Endothelial cell of umbilical vein (primary cell): ENCODE measurements at regions not wholly inside any gene's neighbourhood (a gene's known extent, or its start where the extent isn't known, plus 50 kb on each side); places are given as distances from the start of the nearest gene placed in this dataset.

ENCODE experiments used
- BruUV-seq: library from RNA; stranded (reverse); fragments of 400-500 nt; replicated peaks from 2 replicates; lab custom pipeline; 2021; lab: Mats Ljungman, UMichigan
- CTCF ChIA-PET: fragments of 300-600, 350-600 bp; sonication (Branson Sonifier 250); formaldehyde crosslinking; loops from one replicate; lab custom pipeline; 2021; ENCODE audit warnings: antibody characterized with exemption, inconsistent platforms; lab: Charles Lee
- POLR2A ChIA-PET: fragments of 300-600, 350-600 bp; sonication (Branson Sonifier 250); formaldehyde crosslinking; loops from one replicate; lab custom pipeline; 2021; ENCODE audit warnings: antibody characterized with exemption, inconsistent platforms; lab: Charles Lee
- DNase-seq: peaks from one replicate; pipeline ENCODE4 v3.0.0-alpha.2; 2011; ENCODE audit warnings: low read depth, low spot score
- FAIRE-seq: peaks from 2 replicates; lab custom pipeline; 2011; peaks lifted over from hg19 to GRCh38; lab: Jason Lieb, UNC
- H2AFZ ChIP-seq: 2 replicates; pipeline ENCODE4 v1.6.0; 2012; ENCODE audit warnings: low read depth, low read length, control low read depth, inconsistent platforms
- H3K27ac ChIP-seq: 2 replicates; pipeline ENCODE4 v1.5.1; 2011; ENCODE audit warnings: low read depth, mild to moderate bottlenecking, control low read depth, low read length, moderate library complexity; ENCODE audit not compliant: insufficient read depth
- H3K27me3 ChIP-seq, 2 experiments: 2 replicates each; pipeline versions ENCODE4 v1.6.0 to v1.6.1; 2011; ENCODE audit warnings: low read length in 2 of 2, mixed read lengths in 1 of 2; ENCODE audit not compliant: control insufficient read depth in 2 of 2, insufficient read depth in 2 of 2
- H3K36me3 ChIP-seq, 2 experiments: 2 replicates in 1 of 2; 3 replicates in 1 of 2; pipeline ENCODE4 v1.5.1; 2011; ENCODE audit warnings: low read length in 2 of 2, mild to moderate bottlenecking in 1 of 2, moderate library complexity in 1 of 2; ENCODE audit not compliant: control insufficient read depth in 2 of 2, insufficient read depth in 2 of 2; ENCODE audit errors: extremely low read depth in 1 of 2
- H3K4me1 ChIP-seq: 3 replicates; pipeline ENCODE4 v1.5.1; 2011; ENCODE audit warnings: mild to moderate bottlenecking, low read length; ENCODE audit not compliant: control insufficient read depth, insufficient read depth; ENCODE audit errors: extremely low read depth
- H3K4me2 ChIP-seq: 2 replicates; pipeline ENCODE4 v1.6.1; 2011; ENCODE audit warnings: low read length, control low read depth, mixed read lengths; ENCODE audit not compliant: insufficient read depth
- H3K4me3 ChIP-seq, 3 experiments: fragments of 200-600 bp in 1 of 3; sonication (generic), shearing (Covaris generic) in 1 of 3; replicated peaks in 1 of 3; 2 replicates each; pipeline ENCODE4 v1.5.1; 2011 to 2016; ENCODE audit warnings: control low read depth in 3 of 3, low read length in 3 of 3, mild to moderate bottlenecking in 2 of 3, inconsistent platforms in 1 of 3, low read depth in 1 of 3, moderate library complexity in 1 of 3; ENCODE audit not compliant: insufficient read depth in 1 of 3
- H3K79me2 ChIP-seq: 2 replicates; pipeline ENCODE4 v1.6.0; 2012; ENCODE audit warnings: low read length, inconsistent platforms; ENCODE audit not compliant: control insufficient read depth, insufficient read depth
- H3K9ac ChIP-seq: replicated peaks from 2 replicates; pipeline ENCODE3; 2011; ENCODE audit warnings: low read length, control low read depth; ENCODE audit not compliant: insufficient read depth; ENCODE audit errors: extremely low read depth
- H3K9me1 ChIP-seq: replicated peaks from 3 replicates; pipeline ENCODE4 v1.6.0; 2011; ENCODE audit warnings: mild to moderate bottlenecking, low read length; ENCODE audit not compliant: control insufficient read depth, insufficient read depth; ENCODE audit errors: extremely low read depth
- H3K9me3 ChIP-seq: replicated peaks from 2 replicates; pipeline ENCODE4 v1.5.1; 2012; ENCODE audit warnings: low read length, inconsistent platforms; ENCODE audit not compliant: control insufficient read depth, insufficient read depth
- H4K20me1 ChIP-seq: replicated peaks from 2 replicates; pipeline ENCODE3; 2011; ENCODE audit warnings: mild to moderate bottlenecking, low read length; ENCODE audit not compliant: control insufficient read depth, insufficient read depth; ENCODE audit errors: extremely low read depth
- CTCF ChIP-seq, 2 donors: IDR thresholded peaks; 1 replicate in 1 of 2; 2 replicates in 1 of 2; pipeline ENCODE4 v1.5.1; 2011; ENCODE audit warnings: low read length in 2 of 2, mild to moderate bottlenecking in 2 of 2, moderate library complexity in 2 of 2, control low read depth in 1 of 2, inconsistent platforms in 1 of 2, low read depth in 1 of 2; ENCODE audit not compliant: insufficient read depth in 1 of 2; ENCODE audit errors: extremely low read depth in 1 of 2
- EZH2 ChIP-seq: IDR thresholded peaks from 2 replicates; pipeline ENCODE4 v1.6.1; 2012; ENCODE audit warnings: borderline replicate concordance, low read depth, mild to moderate bottlenecking, moderate library complexity, low read length, inconsistent platforms; ENCODE audit not compliant: severe bottlenecking
- FOS ChIP-seq: IDR thresholded peaks from 2 replicates; pipeline ENCODE4 v1.6.1; 2011; ENCODE audit warnings: mild to moderate bottlenecking, low read length, moderate library complexity, borderline replicate concordance; ENCODE audit not compliant: insufficient read depth
- GATA2 ChIP-seq: IDR thresholded peaks from 2 replicates; pipeline ENCODE4 v1.7.0; 2011; ENCODE audit warnings: low read depth, mild to moderate bottlenecking, moderate library complexity, mixed read lengths, low read length; ENCODE audit not compliant: insufficient read length, insufficient read depth
- JUN ChIP-seq: IDR thresholded peaks from 2 replicates; pipeline ENCODE4 v1.6.1; 2011; ENCODE audit warnings: borderline replicate concordance, low read depth; ENCODE audit not compliant: insufficient read length, insufficient read depth
- MAX ChIP-seq: IDR thresholded peaks from 2 replicates; pipeline ENCODE4 v1.6.1; 2011; ENCODE audit not compliant: insufficient read depth, insufficient read length
- MYC ChIP-seq: IDR thresholded peaks from one replicate; pipeline ENCODE4 v1.6.1; 2011; ENCODE audit warnings: mild to moderate bottlenecking, low read depth, low read length
- POLR2A ChIP-seq: IDR thresholded peaks from 2 replicates; pipeline ENCODE4 v1.6.1; 2012; ENCODE audit warnings: low read depth, mild to moderate bottlenecking, control low read depth, low read length
- POLR2AphosphoS5 ChIP-seq: IDR thresholded peaks from 2 replicates; pipeline ENCODE4 v1.6.1; 2012; ENCODE audit warnings: low read depth, mild to moderate bottlenecking, control low read depth, low read length, moderate library complexity; ENCODE audit not compliant: insufficient read depth
- dilution Hi-C: fragments of 300-500 bp; cut with MboI; formaldehyde crosslinking; loops from one replicate; pipeline ENCODE4 v1.15.0; 2019; ENCODE audit warnings: low sequenced_read_pairs; ENCODE audit not compliant: extremely low pct_ligation_motif_present
- intact Hi-C: fragments of 100-400 bp; cut with micrococcal nuclease; formaldehyde crosslinking; loops from one replicate; pipeline ENCODE4 v1.10.0; 2022

GRCh38 chr14:53865711-53866110 lies 90.9 kb downstream of the BMP4 start:
- Histone ChIP-seq H3K9me1 (no peaks in the 10 kb centered on the region), H4K20me1 (no peaks in the 10 kb centered on the region), H3K27ac (no peak overlapping the region), H3K9ac (no peak overlapping the region), H3K79me2 (no peaks in the 10 kb centered on the region), H3K36me3 (no peaks in the 10 kb centered on the region), H2AFZ (no peak overlapping the region), H3K4me2 (no peak overlapping the region), H3K4me3 (no peak overlapping the region), H3K4me1 (peaks cover 3% of the 10 kb centered on the region), H3K27me3 (no peaks in the 10 kb centered on the region), H3K9me3 (no peaks in the 10 kb centered on the region)
- no peak for DNase-seq
- BruUV-seq, result no TSS peak
- ChIA-PET CTCF (interaction anchor here (1.2 kb wide), 1 partner anchor 12 kb away, joined by 3 read pairs; no protein-coding TSS in a partner anchor), POLR2A (no interaction called here)
- intact Hi-C loops, result no loop called here
- TF ChIP-seq JUN, result no peak
- TF ChIP-seq GATA2, result no peak
- no peak for TF ChIP-seq CTCF (IDR thresholded peaks at IDR 0.05; ENCODE audit: extremely low read depth in 1 of 2, insufficient read depth in 1 of 2, low read depth in 1 of 2, low read length in 2 of 2)
- no peak for TF ChIP-seq MYC
- no peak for TF ChIP-seq POLR2A
- TF ChIP-seq MAX, result no peak
- no peak for TF ChIP-seq FOS
- TF ChIP-seq EZH2, result no peak
- no peak for TF ChIP-seq POLR2AphosphoS5
- dilution Hi-C loops, result no loop called here
- peak; percentile 24 for FAIRE-seq
